Thyroid gland (tissue), 4 donors: ENCODE measurements at regions not wholly inside any gene's neighbourhood (a gene's known extent, or its start where the extent isn't known, plus 50 kb on each side); places are given as distances from the start of the nearest gene placed in this dataset.

ENCODE experiments used
- DNase-seq, 2 donors: peaks; one replicate each; pipeline ENCODE4 v3.0.0-alpha.2; 2019
- H3K27ac ChIP-seq, 3 donors: fragments of 200-600 bp; sonication (generic); 1 replicate in 2 of 3; 2 replicates in 1 of 3; pipeline ENCODE4 v1.5.1; 2016 to 2019; ENCODE audit warnings: mild to moderate bottlenecking in 1 of 3, moderate library complexity in 1 of 3
- H3K27me3 ChIP-seq: fragments of 200-600 bp; sonication (generic); one replicate; pipeline ENCODE4 v1.5.1; 2019
- H3K36me3 ChIP-seq, 2 donors: fragments of 200-600 bp; sonication (generic); one replicate each; pipeline ENCODE4 v1.5.1; 2016 to 2019
- H3K4me1 ChIP-seq, 2 donors: fragments of 200-600 bp; sonication (generic); one replicate each; pipeline ENCODE4 v1.5.1; 2017 to 2019
- H3K4me3 ChIP-seq, 3 donors: fragments of 200-600 bp; sonication (generic); replicated peaks in 1 of 3; 1 replicate in 2 of 3; 2 replicates in 1 of 3; pipeline ENCODE4 v1.5.1; 2016; ENCODE audit warnings: mild to moderate bottlenecking in 1 of 3
- H3K9me3 ChIP-seq: fragments of 200-600 bp; sonication (generic); one replicate; pipeline ENCODE4 v1.5.1; 2017
- POLR2A ChIP-seq, 2 donors: fragments of 450-650 bp; IDR thresholded peaks; one replicate each; pipeline ENCODE4 v1.6.1; 2017; ENCODE audit warnings: antibody characterized with exemption in 2 of 2, mild to moderate bottlenecking in 2 of 2, moderate library complexity in 1 of 2
- WGBS, 2 donors: methylation state at CpG; one replicate each; pipeline ENCODE4 v1.1.5; 2017; 5-methylcytosine and 5-hydroxymethylcytosine counted together
- intact Hi-C: fragments of 100-400 bp; cut with DNase I; formaldehyde crosslinking; loops from one replicate; pipeline ENCODE4 v1.15.1; 2023
- TF ChIP-seq, protein P1 (sequence below), 6 experiments: fragments of 200-600 bp in 3 of 6; fragments of 450-650 bp in 3 of 6; sonication (generic) in 3 of 6; IDR thresholded peaks; one replicate each; pipeline ENCODE4 v1.5.1; 2016 to 2019; ENCODE audit warnings: antibody characterized with exemption in 6 of 6, mild to moderate bottlenecking in 2 of 6, inconsistent platforms in 1 of 6, moderate library complexity in 1 of 6

DNA sequence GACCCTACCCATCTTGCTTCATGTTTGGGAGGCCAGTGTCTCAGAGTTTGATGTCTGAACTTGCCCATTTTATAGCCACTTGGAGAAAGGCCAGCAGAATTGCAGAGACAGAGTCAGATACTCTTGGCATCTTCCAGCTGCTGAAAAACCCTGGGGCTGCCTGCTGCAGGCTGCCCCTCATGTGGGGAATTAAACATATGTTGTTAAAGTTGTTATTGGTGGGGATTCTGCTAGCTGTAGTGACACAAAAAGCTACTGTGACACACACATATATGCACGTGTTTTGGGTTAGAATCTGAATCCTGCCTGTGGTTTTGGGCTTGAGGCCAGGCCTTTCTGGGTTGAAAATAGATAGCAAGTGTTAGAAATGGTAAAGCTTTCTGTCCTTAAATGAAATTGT lies 1288.4 kb downstream of the AACS start:
- TF ChIP-seq POLR2A (IDR thresholded peaks at IDR 0.05): no peak
- TF ChIP-seq, protein P1, sequence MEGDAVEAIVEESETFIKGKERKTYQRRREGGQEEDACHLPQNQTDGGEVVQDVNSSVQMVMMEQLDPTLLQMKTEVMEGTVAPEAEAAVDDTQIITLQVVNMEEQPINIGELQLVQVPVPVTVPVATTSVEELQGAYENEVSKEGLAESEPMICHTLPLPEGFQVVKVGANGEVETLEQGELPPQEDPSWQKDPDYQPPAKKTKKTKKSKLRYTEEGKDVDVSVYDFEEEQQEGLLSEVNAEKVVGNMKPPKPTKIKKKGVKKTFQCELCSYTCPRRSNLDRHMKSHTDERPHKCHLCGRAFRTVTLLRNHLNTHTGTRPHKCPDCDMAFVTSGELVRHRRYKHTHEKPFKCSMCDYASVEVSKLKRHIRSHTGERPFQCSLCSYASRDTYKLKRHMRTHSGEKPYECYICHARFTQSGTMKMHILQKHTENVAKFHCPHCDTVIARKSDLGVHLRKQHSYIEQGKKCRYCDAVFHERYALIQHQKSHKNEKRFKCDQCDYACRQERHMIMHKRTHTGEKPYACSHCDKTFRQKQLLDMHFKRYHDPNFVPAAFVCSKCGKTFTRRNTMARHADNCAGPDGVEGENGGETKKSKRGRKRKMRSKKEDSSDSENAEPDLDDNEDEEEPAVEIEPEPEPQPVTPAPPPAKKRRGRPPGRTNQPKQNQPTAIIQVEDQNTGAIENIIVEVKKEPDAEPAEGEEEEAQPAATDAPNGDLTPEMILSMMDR (IDR thresholded peaks at IDR 0.05): no peak
- WGBS, 2 donors: 42 to 61% methylated on average over 1 of the region's 1 CpG
- intact Hi-C loops: no loop called here
- no peaks in the 10 kb centered on the region for H3K36me3 ChIP-seq
- no peaks in the 10 kb centered on the region for H3K9me3 ChIP-seq
- H3K27me3 ChIP-seq: no peaks in the 10 kb centered on the region
- H3K4me3 ChIP-seq: no peak overlapping the region
- no peak for DNase-seq
- no peaks in the 10 kb centered on the region for H3K4me1 ChIP-seq
- no peak overlapping the region for H3K27ac ChIP-seq

DNA sequence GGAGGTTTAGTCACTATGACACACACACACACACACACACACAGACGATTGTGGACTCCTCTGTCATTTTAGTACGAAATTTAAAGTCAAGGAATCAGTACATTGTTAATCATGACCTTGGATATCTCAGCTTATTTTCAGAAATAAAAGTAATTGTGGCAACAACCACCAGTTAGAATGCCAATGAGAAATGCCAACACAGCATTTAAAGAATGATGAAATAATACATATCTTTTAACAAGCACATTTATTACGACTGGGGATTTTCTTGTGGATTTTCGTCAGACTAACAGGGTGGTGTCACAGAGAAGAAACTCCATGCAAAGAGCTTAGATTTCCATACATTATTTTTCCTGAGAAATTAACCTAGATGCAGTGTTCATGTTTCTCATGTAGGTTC lies 1289.4 kb downstream of the AACS start:
- Histone ChIP-seq H3K27ac (no peak overlapping the region), H3K9me3 (no peaks in the 10 kb centered on the region), H3K27me3 (no peaks in the 10 kb centered on the region), H3K4me3 (no peak overlapping the region), H3K36me3 (no peaks in the 10 kb centered on the region), H3K4me1 (no peaks in the 10 kb centered on the region)
- 60 to 65% methylated on average over 4 of the region's 4 CpGs for WGBS, 2 donors
- no peak for DNase-seq
- TF ChIP-seq, protein P1 (IDR thresholded peaks at IDR 0.05): no peak
- no peak for TF ChIP-seq POLR2A (IDR thresholded peaks at IDR 0.05)
- intact Hi-C loops: no loop called here

DNA sequence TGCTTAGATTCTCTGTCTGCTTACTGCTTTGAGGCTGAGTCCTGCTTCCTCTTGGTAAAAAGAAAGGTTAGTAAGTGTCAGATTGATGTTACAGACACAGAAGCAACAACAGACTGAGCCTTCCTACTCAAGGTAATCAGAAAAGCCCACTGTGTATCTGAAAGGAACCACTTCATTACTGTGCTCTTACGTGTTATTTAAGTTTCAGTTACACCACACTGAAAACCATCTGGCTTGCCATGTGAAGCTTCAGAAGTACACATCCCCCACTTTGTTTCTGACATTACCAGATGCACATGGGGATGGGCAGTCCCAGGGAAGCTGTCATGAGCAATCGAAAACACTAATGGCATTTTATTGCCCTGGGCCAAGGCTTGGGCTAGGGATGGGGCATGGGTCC lies 1290.1 kb downstream of the AACS start:
- H3K9me3 ChIP-seq: no peaks in the 10 kb centered on the region

DNA sequence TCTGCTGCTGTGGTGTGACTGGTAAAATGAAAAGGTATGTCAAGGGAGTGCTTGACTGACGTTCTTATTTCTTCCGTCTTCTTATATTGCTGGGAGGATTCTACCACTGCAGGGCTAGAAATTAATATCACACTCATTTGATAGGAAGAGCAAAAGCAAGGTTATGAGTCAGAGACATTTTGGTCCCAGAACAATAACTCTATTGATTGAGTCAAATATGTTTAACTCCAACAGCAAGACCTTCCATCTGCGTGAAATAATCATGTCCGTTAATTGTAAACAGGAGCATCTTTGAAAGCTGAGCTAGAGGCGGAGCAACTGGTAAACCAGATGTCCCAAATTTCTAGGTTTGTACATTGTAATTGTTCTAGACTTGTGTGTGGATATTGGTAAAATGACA lies 1293.6 kb downstream of the AACS start:
- Histone ChIP-seq H3K4me3 (no peak overlapping the region), H3K4me1 (no peaks in the 10 kb centered on the region), H3K27ac (no peak overlapping the region), H3K27me3 (no peaks in the 10 kb centered on the region), H3K36me3 (no peaks in the 10 kb centered on the region), H3K9me3 (no peaks in the 10 kb centered on the region)
- no peak for DNase-seq
- intact Hi-C loops: no loop called here
- 92 to 96% methylated on average over 5 of the region's 5 CpGs for WGBS, 2 donors
- TF ChIP-seq, protein P1 (IDR thresholded peaks at IDR 0.05): no peak
- no peak for TF ChIP-seq POLR2A (IDR thresholded peaks at IDR 0.05)

More for the DNA sequence above, 1290.1 kb downstream of the AACS start:
- TF ChIP-seq, protein P1 (IDR thresholded peaks at IDR 0.05): no peak
- no peak for TF ChIP-seq POLR2A (IDR thresholded peaks at IDR 0.05)
- Histone ChIP-seq H3K36me3 (no peaks in the 10 kb centered on the region), H3K4me1 (no peaks in the 10 kb centered on the region), H3K4me3 (no peak overlapping the region), H3K27me3 (no peaks in the 10 kb centered on the region), H3K27ac (no peak overlapping the region)
- DNase-seq: no peak
- WGBS, 2 donors: 80 to 90% methylated on average over 2 of the region's 2 CpGs
- intact Hi-C loops: no loop called here

DNA sequence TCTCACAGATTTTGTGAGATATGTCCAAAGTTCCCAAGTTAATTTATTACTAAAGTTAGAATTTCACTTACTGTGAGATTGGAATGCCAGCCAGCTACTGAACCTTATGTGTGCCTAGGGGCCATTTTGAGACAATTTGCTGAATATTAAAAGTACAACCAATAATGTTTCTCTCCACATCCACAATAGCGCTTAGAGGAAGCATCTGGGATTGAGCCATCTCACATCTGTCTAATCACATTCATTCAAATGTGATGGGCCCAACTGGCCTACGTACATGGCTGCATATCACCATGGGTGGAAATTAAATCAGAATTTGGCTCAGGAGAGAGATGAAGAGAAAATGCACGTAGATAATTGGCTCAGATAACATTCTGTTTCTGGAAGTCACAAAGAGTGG lies 1294.0 kb downstream of the AACS start:
- TF ChIP-seq, protein P1 (IDR thresholded peaks at IDR 0.05): no peak
- no peak for TF ChIP-seq POLR2A (IDR thresholded peaks at IDR 0.05)
- intact Hi-C loops: no loop called here
- H3K4me1 ChIP-seq: no peaks in the 10 kb centered on the region
- DNase-seq: no peak
- H3K36me3 ChIP-seq: no peaks in the 10 kb centered on the region
- H3K27ac ChIP-seq: no peak overlapping the region
- H3K9me3 ChIP-seq: no peaks in the 10 kb centered on the region
- WGBS, 2 donors: 61 to 76% methylated on average over 3 of the region's 3 CpGs
- H3K27me3 ChIP-seq: no peaks in the 10 kb centered on the region
- no peak overlapping the region for H3K4me3 ChIP-seq
